ENCODE measurements at regions not wholly inside any gene's neighbourhood (a gene's known extent, or its start where the extent isn't known, plus 50 kb on each side); places are given as distances from the start of the nearest gene placed in this dataset.

GRCh38 chr12:128138125-128138524, 128.8 kb upstream of the TMEM132C start:
- Histone ChIP-seq H3K9me3 (replicated peaks in 1 of 2; ENCODE audit: control insufficient read depth in 2 of 2, insufficient read depth in 1 of 2, low read depth in 1 of 2, low read length in 2 of 2) (peaks cover 0 to 2% of the 10 kb centered on the region in 2 donors), H2AFZ (ENCODE audit: low read length) (no peak overlapping the region), H2BK15ac (ENCODE audit: low read length) (no peak overlapping the region), H3K27ac (replicated peaks; ENCODE audit: low read length) (no peak overlapping the region), H4K91ac (ENCODE audit: low read depth, low read length, poor library complexity) (no peak overlapping the region), H2AK5ac (ENCODE audit: low read depth, low read length) (no peak overlapping the region), H3K79me1 (ENCODE audit: low read depth, low read length) (no peaks in the 10 kb centered on the region), H3K14ac (ENCODE audit: low read length) (no peak overlapping the region), H2BK12ac (ENCODE audit: low read length) (no peak overlapping the region), H4K8ac (ENCODE audit: low read depth, low read length) (no peak overlapping the region), H3K4me3 (ENCODE audit: low read length in 2 of 2) (no peak overlapping the region), H2BK5ac (ENCODE audit: low read length) (no peak overlapping the region), H3K36me3 (replicated peaks in 1 of 2; ENCODE audit: control insufficient read depth in 2 of 2, insufficient read depth in 2 of 2, low read length in 2 of 2) (no peaks in the 10 kb centered on the region), H3K27me3 (ENCODE audit: control insufficient read depth in 3 of 3, insufficient read depth in 3 of 3, low read depth in 1 of 3, low read length in 3 of 3) (no peaks in the 10 kb centered on the region), H3K9ac (ENCODE audit: low read depth, low read length, poor library complexity) (no peak overlapping the region), H3K23ac (ENCODE audit: low read depth, low read length, poor library complexity) (no peak overlapping the region), H3K18ac (ENCODE audit: low read length) (no peak overlapping the region), H3K4me2 (ENCODE audit: insufficient read depth, low read length, poor library complexity, severe bottlenecking) (no peak overlapping the region), H3K4ac (ENCODE audit: low read length) (no peak overlapping the region), H2BK120ac (ENCODE audit: low read depth, low read length) (no peak overlapping the region), H3K4me1 (ENCODE audit: control insufficient read depth in 2 of 2, insufficient read depth in 1 of 2, low read depth in 1 of 2, low read length in 2 of 2) (no peaks in the 10 kb centered on the region)
- no CpG with 5 or more reads among the region's 1 CpG for WGBS, 2 donors (ENCODE audit: extremely low coverage in 2 of 2, insufficient read length in 2 of 2, insufficient replicate concordance in 1 of 2)
- DNase-seq (ENCODE audit: low spot score), result no peak

- H4K91ac ChIP-seq (ENCODE audit: low read depth, low read length, poor library complexity), result no peak overlapping the region
- H3K9ac ChIP-seq (ENCODE audit: low read depth, low read length, poor library complexity), result no peak overlapping the region
- no peak overlapping the region for H3K4me2 ChIP-seq (ENCODE audit: insufficient read depth, low read length, poor library complexity, severe bottlenecking)
- H3K79me1 ChIP-seq (ENCODE audit: low read depth, low read length), result no peaks in the 10 kb centered on the region
- H3K18ac ChIP-seq (ENCODE audit: low read length), result no peak overlapping the region
- no peaks in the 10 kb centered on the region for H3K36me3 ChIP-seq (replicated peaks in 1 of 2; ENCODE audit: control insufficient read depth in 2 of 2, insufficient read depth in 2 of 2, low read length in 2 of 2)
- DNase-seq (ENCODE audit: low spot score), result no peak
- no peak overlapping the region for H3K4me3 ChIP-seq (ENCODE audit: low read length in 2 of 2)
- no peaks in the 10 kb centered on the region for H3K4me1 ChIP-seq (ENCODE audit: control insufficient read depth in 2 of 2, insufficient read depth in 1 of 2, low read depth in 1 of 2, low read length in 2 of 2)
- H3K9me3 ChIP-seq (replicated peaks in 1 of 2; ENCODE audit: control insufficient read depth in 2 of 2, insufficient read depth in 1 of 2, low read depth in 1 of 2, low read length in 2 of 2), result peaks cover 0 to 2% of the 10 kb centered on the region in 2 donors
- H3K27ac ChIP-seq (replicated peaks; ENCODE audit: low read length), result no peak overlapping the region
- H2AFZ ChIP-seq (ENCODE audit: low read length), result no peak overlapping the region
- H2BK120ac ChIP-seq (ENCODE audit: low read depth, low read length), result no peak overlapping the region
- no peak overlapping the region for H2AK5ac ChIP-seq (ENCODE audit: low read depth, low read length)
- H2BK12ac ChIP-seq (ENCODE audit: low read length), result no peak overlapping the region
- no peak overlapping the region for H3K23ac ChIP-seq (ENCODE audit: low read depth, low read length, poor library complexity)
- H2BK5ac ChIP-seq (ENCODE audit: low read length), result no peak overlapping the region
- no peak overlapping the region for H2BK15ac ChIP-seq (ENCODE audit: low read length)
- H3K14ac ChIP-seq (ENCODE audit: low read length), result no peak overlapping the region
- H4K8ac ChIP-seq (ENCODE audit: low read depth, low read length), result no peak overlapping the region
- H3K27me3 ChIP-seq (ENCODE audit: control insufficient read depth in 3 of 3, insufficient read depth in 3 of 3, low read depth in 1 of 3, low read length in 3 of 3), result no peaks in the 10 kb centered on the region
- WGBS, 2 donors (ENCODE audit: extremely low coverage in 2 of 2, insufficient read length in 2 of 2, insufficient replicate concordance in 1 of 2), result no CpG with 5 or more reads among the region's 4 CpGs
- no peak overlapping the region for H3K4ac ChIP-seq (ENCODE audit: low read length)
Measured at GRCh38 chr12:128140551-128140950, 126.4 kb upstream of the TMEM132C start.

- H2BK5ac ChIP-seq (ENCODE audit: low read length), result no peak overlapping the region
- H3K27me3 ChIP-seq (ENCODE audit: control insufficient read depth in 3 of 3, insufficient read depth in 3 of 3, low read depth in 1 of 3, low read length in 3 of 3), result no peaks in the 10 kb centered on the region
- H2BK15ac ChIP-seq (ENCODE audit: low read length), result no peak overlapping the region
- no peak overlapping the region for H2BK120ac ChIP-seq (ENCODE audit: low read depth, low read length)
- no peaks in the 10 kb centered on the region for H3K9me3 ChIP-seq (replicated peaks in 1 of 2; ENCODE audit: control insufficient read depth in 2 of 2, insufficient read depth in 1 of 2, low read depth in 1 of 2, low read length in 2 of 2)
- no peaks in the 10 kb centered on the region for H3K36me3 ChIP-seq (replicated peaks in 1 of 2; ENCODE audit: control insufficient read depth in 2 of 2, insufficient read depth in 2 of 2, low read length in 2 of 2)
- H3K18ac ChIP-seq (ENCODE audit: low read length), result no peak overlapping the region
- no peak overlapping the region for H3K4me2 ChIP-seq (ENCODE audit: insufficient read depth, low read length, poor library complexity, severe bottlenecking)
- H2BK12ac ChIP-seq (ENCODE audit: low read length), result no peak overlapping the region
- H4K8ac ChIP-seq (ENCODE audit: low read depth, low read length), result no peak overlapping the region
- H3K4me3 ChIP-seq (ENCODE audit: low read length in 2 of 2), result no peak overlapping the region
- H3K14ac ChIP-seq (ENCODE audit: low read length), result no peak overlapping the region
- no peak overlapping the region for H3K4ac ChIP-seq (ENCODE audit: low read length)
- H3K79me1 ChIP-seq (ENCODE audit: low read depth, low read length), result no peaks in the 10 kb centered on the region
- no peak overlapping the region for H4K91ac ChIP-seq (ENCODE audit: low read depth, low read length, poor library complexity)
- no peak overlapping the region for H3K27ac ChIP-seq (replicated peaks; ENCODE audit: low read length)
- no peak overlapping the region for H2AK5ac ChIP-seq (ENCODE audit: low read depth, low read length)
- no peak for DNase-seq (ENCODE audit: low spot score)
- H3K23ac ChIP-seq (ENCODE audit: low read depth, low read length, poor library complexity), result no peak overlapping the region
- H3K4me1 ChIP-seq (ENCODE audit: control insufficient read depth in 2 of 2, insufficient read depth in 1 of 2, low read depth in 1 of 2, low read length in 2 of 2), result no peaks in the 10 kb centered on the region
- no CpG with 5 or more reads among the region's 5 CpGs for WGBS, 2 donors (ENCODE audit: extremely low coverage in 2 of 2, insufficient read length in 2 of 2, insufficient replicate concordance in 1 of 2)
- H2AFZ ChIP-seq (ENCODE audit: low read length), result no peak overlapping the region
- no peak overlapping the region for H3K9ac ChIP-seq (ENCODE audit: low read depth, low read length, poor library complexity)
Measured at GRCh38 chr12:128150961-128151360, 116.0 kb upstream of the TMEM132C start.

DNA sequence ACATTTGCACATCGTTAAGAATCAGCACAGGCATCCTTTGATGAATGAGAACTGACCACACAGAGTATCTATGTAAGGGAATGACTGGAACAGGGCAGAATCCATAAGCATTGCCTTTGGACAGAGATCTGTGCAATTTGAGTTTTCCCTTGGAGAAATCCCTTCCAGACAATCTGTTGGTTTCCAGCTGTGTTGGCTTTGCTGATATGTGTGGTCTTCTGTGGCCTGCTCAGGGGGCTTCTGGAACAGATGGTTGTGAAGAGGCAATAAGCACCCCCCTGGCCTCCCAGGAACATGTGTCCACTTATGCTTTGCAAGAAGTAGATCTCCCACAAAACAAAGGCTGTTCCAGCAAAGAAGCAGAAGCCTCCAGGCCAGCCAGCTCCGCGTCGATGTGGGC, 111.4 kb upstream of the TMEM132C start:
- no peak overlapping the region for H3K4me3 ChIP-seq (ENCODE audit: low read length in 2 of 2)
- DNase-seq (ENCODE audit: low spot score), result no peak
- H3K79me1 ChIP-seq (ENCODE audit: low read depth, low read length), result no peaks in the 10 kb centered on the region
- H2AFZ ChIP-seq (ENCODE audit: low read length), result no peak overlapping the region
- H3K23ac ChIP-seq (ENCODE audit: low read depth, low read length, poor library complexity), result no peak overlapping the region
- no peak overlapping the region for H3K4ac ChIP-seq (ENCODE audit: low read length)
- no peaks in the 10 kb centered on the region for H3K27me3 ChIP-seq (ENCODE audit: control insufficient read depth in 3 of 3, insufficient read depth in 3 of 3, low read depth in 1 of 3, low read length in 3 of 3)
- peaks cover 0 to 2% of the 10 kb centered on the region in 2 donors for H3K4me1 ChIP-seq (ENCODE audit: control insufficient read depth in 2 of 2, insufficient read depth in 1 of 2, low read depth in 1 of 2, low read length in 2 of 2)
- no peak overlapping the region for H4K91ac ChIP-seq (ENCODE audit: low read depth, low read length, poor library complexity)
- no peak overlapping the region for H2BK15ac ChIP-seq (ENCODE audit: low read length)
- no peak overlapping the region for H2AK5ac ChIP-seq (ENCODE audit: low read depth, low read length)
- no peak overlapping the region for H3K18ac ChIP-seq (ENCODE audit: low read length)
- no peak overlapping the region for H4K8ac ChIP-seq (ENCODE audit: low read depth, low read length)
- no peak overlapping the region for H2BK5ac ChIP-seq (ENCODE audit: low read length)
- no peak overlapping the region for H3K9ac ChIP-seq (ENCODE audit: low read depth, low read length, poor library complexity)
- H3K4me2 ChIP-seq (ENCODE audit: insufficient read depth, low read length, poor library complexity, severe bottlenecking), result no peak overlapping the region
- H3K9me3 ChIP-seq (replicated peaks in 1 of 2; ENCODE audit: control insufficient read depth in 2 of 2, insufficient read depth in 1 of 2, low read depth in 1 of 2, low read length in 2 of 2), result no peaks in the 10 kb centered on the region
- no peaks in the 10 kb centered on the region for H3K36me3 ChIP-seq (replicated peaks in 1 of 2; ENCODE audit: control insufficient read depth in 2 of 2, insufficient read depth in 2 of 2, low read length in 2 of 2)
- no peak overlapping the region for H2BK12ac ChIP-seq (ENCODE audit: low read length)
- H3K14ac ChIP-seq (ENCODE audit: low read length), result no peak overlapping the region
- no peak overlapping the region for H2BK120ac ChIP-seq (ENCODE audit: low read depth, low read length)
- no peak overlapping the region for H3K27ac ChIP-seq (replicated peaks; ENCODE audit: low read length)
- WGBS, 2 donors (ENCODE audit: extremely low coverage in 2 of 2, insufficient read length in 2 of 2, insufficient replicate concordance in 1 of 2), result no CpG with 5 or more reads among the region's 4 CpGs
